ENCODE measurements at regions not wholly inside any gene's neighbourhood (a gene's known extent, or its start where the extent isn't known, plus 50 kb on each side); places are given as distances from the start of the nearest gene placed in this dataset.

- Histone ChIP-seq H3K27ac (ENCODE audit: low read depth, low read length, severe bottlenecking) (peak overlapping the region; percentile 36), H3K4me3 (ENCODE audit: extremely low read depth, insufficient read depth, low read length, poor library complexity, severe bottlenecking) (no peak overlapping the region), H3K36me3 (ENCODE audit: control insufficient read depth, insufficient read depth, low read length) (no peaks in the 10 kb centered on the region), H3K9me3 (ENCODE audit: control insufficient read depth, low read length) (no peaks in the 10 kb centered on the region), H3K4me1 (ENCODE audit: control insufficient read depth, insufficient read depth, low read length, poor library complexity, severe bottlenecking) (peaks cover 18% of the 10 kb centered on the region)
- WGBS, 2 experiments (ENCODE audit: insufficient coverage in 2 of 2) = 65 to 74% methylated on average over 17 to 29 of the region's 32 CpGs
These were observed 72.2 kb downstream of the METRNL start for GRCh38 chr17:83151442-83152226.

- WGBS, 2 experiments (ENCODE audit: insufficient coverage in 2 of 2) = 94 to 95% methylated on average over 27 to 31 of the region's 31 CpGs
- Histone ChIP-seq H3K4me1 (ENCODE audit: control insufficient read depth, insufficient read depth, low read length, poor library complexity, severe bottlenecking) (peaks cover 18% of the 10 kb centered on the region), H3K27ac (ENCODE audit: low read depth, low read length, severe bottlenecking) (no peak overlapping the region), H3K36me3 (ENCODE audit: control insufficient read depth, insufficient read depth, low read length) (no peaks in the 10 kb centered on the region), H3K4me3 (ENCODE audit: extremely low read depth, insufficient read depth, low read length, poor library complexity, severe bottlenecking) (no peak overlapping the region), H3K9me3 (ENCODE audit: control insufficient read depth, low read length) (no peaks in the 10 kb centered on the region)
These were observed 72.9 kb downstream of the METRNL start for GRCh38 chr17:83152227-83152744.

GRCh38 chr17:83152745-83153611 lies 73.6 kb downstream of the METRNL start:
- Histone ChIP-seq H3K9me3 (ENCODE audit: control insufficient read depth, low read length) (no peaks in the 10 kb centered on the region), H3K4me3 (ENCODE audit: extremely low read depth, insufficient read depth, low read length, poor library complexity, severe bottlenecking) (no peak overlapping the region), H3K36me3 (ENCODE audit: control insufficient read depth, insufficient read depth, low read length) (no peaks in the 10 kb centered on the region), H3K27ac (ENCODE audit: low read depth, low read length, severe bottlenecking) (no peak overlapping the region), H3K4me1 (ENCODE audit: control insufficient read depth, insufficient read depth, low read length, poor library complexity, severe bottlenecking) (peaks cover 18% of the 10 kb centered on the region)
- 94 to 95% methylated on average over 60 to 64 of the region's 64 CpGs for WGBS, 2 experiments (ENCODE audit: insufficient coverage in 2 of 2)

GRCh38 chr17:83153681-83154310 lies 74.4 kb downstream of the METRNL start:
- H3K27ac ChIP-seq (ENCODE audit: low read depth, low read length, severe bottlenecking) = no peak overlapping the region
- no peaks in the 10 kb centered on the region for H3K36me3 ChIP-seq (ENCODE audit: control insufficient read depth, insufficient read depth, low read length)
- H3K4me1 ChIP-seq (ENCODE audit: control insufficient read depth, insufficient read depth, low read length, poor library complexity, severe bottlenecking) = peaks cover 18% of the 10 kb centered on the region
- H3K4me3 ChIP-seq (ENCODE audit: extremely low read depth, insufficient read depth, low read length, poor library complexity, severe bottlenecking) = no peak overlapping the region
- no peaks in the 10 kb centered on the region for H3K9me3 ChIP-seq (ENCODE audit: control insufficient read depth, low read length)
- 91 to 93% methylated on average over 23 to 26 of the region's 29 CpGs for WGBS, 2 experiments (ENCODE audit: insufficient coverage in 2 of 2)

GRCh38 chr17:83154311-83155127 lies 75.1 kb downstream of the METRNL start:
- H3K4me1 ChIP-seq (ENCODE audit: control insufficient read depth, insufficient read depth, low read length, poor library complexity, severe bottlenecking) = peaks cover 15% of the 10 kb centered on the region
- H3K4me3 ChIP-seq (ENCODE audit: extremely low read depth, insufficient read depth, low read length, poor library complexity, severe bottlenecking) = no peak overlapping the region
- no peak overlapping the region for H3K27ac ChIP-seq (ENCODE audit: low read depth, low read length, severe bottlenecking)
- no peaks in the 10 kb centered on the region for H3K9me3 ChIP-seq (ENCODE audit: control insufficient read depth, low read length)
- 75 to 96% methylated on average over 5 to 6 of the region's 9 CpGs for whole genome bisulfite sequencing, 2 experiments (ENCODE audit: insufficient coverage in 2 of 2)
- no peaks in the 10 kb centered on the region for H3K36me3 ChIP-seq (ENCODE audit: control insufficient read depth, insufficient read depth, low read length)

GRCh38 chr17:83155128-83156121 lies 76.0 kb downstream of the METRNL start:
- H3K27ac ChIP-seq (ENCODE audit: low read depth, low read length, severe bottlenecking) = no peak overlapping the region
- H3K4me3 ChIP-seq (ENCODE audit: extremely low read depth, insufficient read depth, low read length, poor library complexity, severe bottlenecking) = no peak overlapping the region
- WGBS, 2 experiments (ENCODE audit: insufficient coverage in 2 of 2) = 88 to 89% methylated on average over 26 to 27 of the region's 32 CpGs
- H3K9me3 ChIP-seq (ENCODE audit: control insufficient read depth, low read length) = no peaks in the 10 kb centered on the region
- H3K36me3 ChIP-seq (ENCODE audit: control insufficient read depth, insufficient read depth, low read length) = no peaks in the 10 kb centered on the region
- H3K4me1 ChIP-seq (ENCODE audit: control insufficient read depth, insufficient read depth, low read length, poor library complexity, severe bottlenecking) = peaks cover 15% of the 10 kb centered on the region

- peaks cover 8% of the 10 kb centered on the region for H3K4me1 ChIP-seq (ENCODE audit: control insufficient read depth, insufficient read depth, low read length, poor library complexity, severe bottlenecking)
- no peaks in the 10 kb centered on the region for H3K9me3 ChIP-seq (ENCODE audit: control insufficient read depth, low read length)
- 97 to 98% methylated on average over 6 to 8 of the region's 11 CpGs for WGBS, 2 experiments (ENCODE audit: insufficient coverage in 2 of 2)
- H3K36me3 ChIP-seq (ENCODE audit: control insufficient read depth, insufficient read depth, low read length) = no peaks in the 10 kb centered on the region
- H3K4me3 ChIP-seq (ENCODE audit: extremely low read depth, insufficient read depth, low read length, poor library complexity, severe bottlenecking) = no peak overlapping the region
- no peak overlapping the region for H3K27ac ChIP-seq (ENCODE audit: low read depth, low read length, severe bottlenecking)
These were observed 77.0 kb downstream of the METRNL start for GRCh38 chr17:83156408-83156807.

- WGBS, 2 experiments (ENCODE audit: insufficient coverage in 2 of 2) = 88 to 96% methylated on average over 16 of the region's 19 CpGs
- no peaks in the 10 kb centered on the region for H3K36me3 ChIP-seq (ENCODE audit: control insufficient read depth, insufficient read depth, low read length)
- H3K27ac ChIP-seq (ENCODE audit: low read depth, low read length, severe bottlenecking) = no peak overlapping the region
- H3K4me3 ChIP-seq (ENCODE audit: extremely low read depth, insufficient read depth, low read length, poor library complexity, severe bottlenecking) = no peak overlapping the region
- H3K9me3 ChIP-seq (ENCODE audit: control insufficient read depth, low read length) = no peaks in the 10 kb centered on the region
- no peaks in the 10 kb centered on the region for H3K4me1 ChIP-seq (ENCODE audit: control insufficient read depth, insufficient read depth, low read length, poor library complexity, severe bottlenecking)
These were observed 80.0 kb downstream of the METRNL start for GRCh38 chr17:83159204-83160049.
